Activated naive CD8-positive, alpha-beta T cell (primary cell): ENCODE measurements at regions not wholly inside any gene's neighbourhood (a gene's known extent, or its start where the extent isn't known, plus 50 kb on each side); places are given as distances from the start of the nearest gene placed in this dataset.

ENCODE experiments used
- H3K27ac Mint-ChIP-seq: one replicate; pipeline ENCODE4 v1.8.0; 2021; ENCODE audit warnings: mixed read lengths
- H3K27me3 Mint-ChIP-seq: one replicate; pipeline ENCODE4 v1.8.0; 2021; ENCODE audit warnings: mixed read lengths
- H3K36me3 Mint-ChIP-seq: one replicate; pipeline ENCODE4 v1.8.0; 2021; ENCODE audit warnings: mixed read lengths
- H3K4me1 Mint-ChIP-seq: one replicate; pipeline ENCODE4 v1.8.0; 2021; ENCODE audit warnings: low read depth, mixed read lengths
- H3K4me3 Mint-ChIP-seq: one replicate; pipeline ENCODE4 v1.8.0; 2021; ENCODE audit warnings: mild to moderate bottlenecking, mixed read lengths
- H3K9me3 Mint-ChIP-seq: one replicate; pipeline ENCODE4 v1.8.0; 2021; ENCODE audit warnings: low read depth, mixed read lengths

DNA sequence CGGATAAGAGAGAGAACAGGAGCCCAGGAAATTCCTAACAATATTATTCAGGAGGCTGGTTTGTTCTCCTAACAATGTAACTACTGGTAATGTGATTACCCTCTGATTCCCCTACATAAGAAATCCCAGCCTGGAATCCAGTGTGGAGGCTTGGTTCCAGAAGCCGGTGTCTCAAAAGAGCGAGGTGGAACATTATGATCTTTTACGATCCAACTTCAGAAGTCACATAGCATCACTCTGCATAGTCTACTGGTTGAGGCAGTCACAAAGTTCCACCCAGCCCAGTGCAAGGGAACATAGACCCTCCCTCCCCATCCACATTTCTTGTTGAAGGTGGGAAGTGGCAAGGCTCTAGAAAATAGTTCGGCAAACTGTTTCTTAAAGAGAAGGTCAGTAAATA lies 81.6 kb upstream of the GALNT15 start:
- H3K27me3 Mint-ChIP-seq, result no peaks in the 10 kb centered on the region
- H3K9me3 Mint-ChIP-seq, result peaks cover 5% of the 10 kb centered on the region
- H3K36me3 Mint-ChIP-seq, result no peaks in the 10 kb centered on the region
- H3K27ac Mint-ChIP-seq, result no peak overlapping the region
- H3K4me3 Mint-ChIP-seq, result no peak overlapping the region
- no peaks in the 10 kb centered on the region for H3K4me1 Mint-ChIP-seq

DNA sequence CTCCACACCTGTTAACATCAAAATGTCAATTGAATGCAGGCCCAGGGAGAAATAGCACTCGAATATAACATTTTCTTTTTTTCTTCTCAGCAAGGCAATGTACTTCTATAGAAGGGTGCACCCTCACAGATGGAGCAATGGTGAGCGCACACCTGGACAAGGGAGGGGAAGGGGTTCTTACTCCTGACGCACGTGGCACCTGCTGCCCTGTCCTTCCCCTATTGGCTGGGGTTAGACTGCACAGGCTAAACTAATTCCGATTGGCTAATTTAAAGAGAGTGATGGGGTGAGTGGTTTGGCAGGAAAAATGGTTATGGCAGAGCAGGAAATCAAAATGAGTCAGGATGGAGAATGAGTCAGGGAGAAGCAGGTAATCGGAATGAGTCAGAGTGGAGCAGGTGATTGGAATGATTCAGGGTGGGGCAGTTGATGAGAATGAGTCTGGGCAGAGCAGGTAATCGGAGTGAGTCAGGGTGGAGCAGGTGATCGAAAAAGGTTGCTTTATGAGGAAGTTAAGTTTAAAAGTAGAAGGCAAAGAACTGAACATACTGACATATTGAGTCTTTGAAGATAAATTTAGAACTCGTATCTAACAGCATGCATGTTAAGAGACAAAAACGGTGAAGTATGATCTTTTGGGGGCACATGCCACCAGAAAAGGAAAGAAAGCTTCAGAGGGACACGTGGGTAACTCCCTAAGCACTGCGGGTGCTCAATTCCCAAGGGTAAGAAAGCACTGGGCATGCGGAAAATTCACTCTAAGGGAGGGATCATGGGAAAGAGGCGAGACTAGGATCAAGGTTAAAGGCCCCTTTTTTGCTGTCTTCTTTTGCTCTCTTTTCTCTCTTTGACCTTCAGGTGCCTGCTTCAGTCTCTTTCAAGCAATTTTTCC lies 72.9 kb upstream of the GALNT15 start:
- Mint-ChIP-seq H3K27ac (no peak overlapping the region), H3K36me3 (peaks cover 2% of the 10 kb centered on the region), H3K9me3 (peaks cover 5% of the 10 kb centered on the region), H3K4me3 (no peak overlapping the region), H3K27me3 (peaks cover 5% of the 10 kb centered on the region), H3K4me1 (no peaks in the 10 kb centered on the region)

DNA sequence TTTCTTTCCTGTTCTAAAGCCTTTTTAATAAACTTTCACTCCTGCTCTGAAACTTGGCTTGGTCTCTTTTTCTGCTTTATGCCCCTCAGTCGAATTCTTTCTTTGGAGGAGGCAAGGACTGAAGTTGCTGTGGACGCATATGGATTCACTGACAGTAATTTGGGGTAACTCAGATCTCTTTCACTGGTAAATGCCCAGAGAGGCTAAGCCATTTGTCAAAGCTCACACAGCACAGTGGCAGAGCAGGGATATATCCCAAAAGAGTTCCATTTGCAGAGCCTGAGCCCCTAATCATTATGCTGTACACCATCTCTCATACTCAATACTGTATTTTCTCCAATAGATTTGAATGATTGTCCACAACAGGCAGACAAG lies 72.3 kb upstream of the GALNT15 start:
- Mint-ChIP-seq H3K27me3 (peaks cover 5% of the 10 kb centered on the region), H3K9me3 (peaks cover 5% of the 10 kb centered on the region), H3K4me3 (no peak overlapping the region), H3K36me3 (peaks cover 2% of the 10 kb centered on the region), H3K27ac (no peak overlapping the region), H3K4me1 (no peaks in the 10 kb centered on the region)

DNA sequence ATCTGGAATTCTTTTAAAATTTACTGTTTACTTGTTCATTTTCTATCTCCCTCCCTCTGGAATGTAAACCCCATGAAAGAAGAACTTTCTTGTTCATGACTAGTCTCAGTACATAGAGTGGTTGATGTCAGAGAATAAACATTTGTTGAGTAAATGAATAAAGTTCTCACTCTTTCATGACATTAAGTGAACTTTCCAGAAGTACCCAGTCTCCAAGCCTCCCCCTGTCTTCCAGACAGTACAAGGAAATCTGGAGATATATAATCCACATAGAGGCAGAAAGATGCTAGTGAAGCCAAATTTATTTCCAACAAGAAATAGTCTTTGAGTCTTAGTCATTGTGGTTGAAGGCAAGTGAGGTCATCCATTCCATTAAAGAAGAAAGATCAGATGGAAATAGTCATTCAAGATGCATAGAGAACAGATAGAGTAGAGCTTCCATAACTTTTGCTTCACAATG lies 71.5 kb upstream of the GALNT15 start:
- H3K4me1 Mint-ChIP-seq, result no peaks in the 10 kb centered on the region
- no peak overlapping the region for H3K27ac Mint-ChIP-seq
- H3K4me3 Mint-ChIP-seq, result no peak overlapping the region
- H3K9me3 Mint-ChIP-seq, result peaks cover 6% of the 10 kb centered on the region
- peaks cover 2% of the 10 kb centered on the region for H3K36me3 Mint-ChIP-seq
- H3K27me3 Mint-ChIP-seq, result peaks cover 5% of the 10 kb centered on the region

DNA sequence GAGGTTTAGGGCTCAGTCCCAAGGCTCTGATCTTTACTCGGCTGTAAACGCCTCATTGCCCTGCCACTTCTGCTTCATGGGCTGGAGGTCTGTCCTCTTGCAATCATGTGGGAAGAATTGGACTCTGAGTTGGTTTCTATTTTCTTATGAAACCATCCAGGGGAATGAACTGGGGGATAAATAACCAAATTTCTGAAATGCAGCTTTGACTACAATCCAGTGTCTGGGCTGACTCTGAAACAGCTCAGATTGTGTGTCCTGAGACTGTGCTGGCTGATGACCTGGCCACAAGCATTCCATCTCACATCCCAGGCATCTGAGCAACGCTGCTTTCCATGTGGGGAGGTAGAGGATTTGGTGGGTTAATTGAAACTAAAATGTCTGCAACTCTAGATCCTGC lies 71.0 kb upstream of the GALNT15 start:
- Mint-ChIP-seq H3K36me3 (peaks cover 2% of the 10 kb centered on the region), H3K27me3 (peaks cover 5% of the 10 kb centered on the region), H3K4me1 (no peaks in the 10 kb centered on the region), H3K4me3 (no peak overlapping the region), H3K27ac (no peak overlapping the region), H3K9me3 (peaks cover 6% of the 10 kb centered on the region)

DNA sequence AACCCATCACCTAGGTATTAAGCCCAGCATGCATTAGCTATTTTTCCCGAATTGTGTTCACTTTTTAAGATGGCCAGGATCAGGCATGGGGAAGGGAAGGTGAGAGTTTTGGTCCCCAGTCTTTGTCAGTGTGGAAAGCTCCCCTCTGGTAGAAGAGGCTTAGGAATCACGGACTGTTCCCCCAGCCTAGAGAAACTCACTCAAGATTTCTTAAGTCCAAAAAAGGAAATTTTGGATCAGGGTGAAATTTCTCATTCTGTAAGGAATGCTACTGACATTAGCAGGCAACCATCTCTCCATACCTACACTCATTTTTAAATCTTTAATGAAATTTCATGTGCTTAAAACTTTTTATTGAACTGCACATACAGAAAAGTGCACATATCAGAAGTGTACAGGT lies 70.3 kb upstream of the GALNT15 start:
- no peak overlapping the region for H3K4me3 Mint-ChIP-seq
- peaks cover 6% of the 10 kb centered on the region for H3K9me3 Mint-ChIP-seq
- no peak overlapping the region for H3K27ac Mint-ChIP-seq
- H3K27me3 Mint-ChIP-seq, result peaks cover 5% of the 10 kb centered on the region
- peaks cover 2% of the 10 kb centered on the region for H3K36me3 Mint-ChIP-seq
- H3K4me1 Mint-ChIP-seq, result no peaks in the 10 kb centered on the region

DNA sequence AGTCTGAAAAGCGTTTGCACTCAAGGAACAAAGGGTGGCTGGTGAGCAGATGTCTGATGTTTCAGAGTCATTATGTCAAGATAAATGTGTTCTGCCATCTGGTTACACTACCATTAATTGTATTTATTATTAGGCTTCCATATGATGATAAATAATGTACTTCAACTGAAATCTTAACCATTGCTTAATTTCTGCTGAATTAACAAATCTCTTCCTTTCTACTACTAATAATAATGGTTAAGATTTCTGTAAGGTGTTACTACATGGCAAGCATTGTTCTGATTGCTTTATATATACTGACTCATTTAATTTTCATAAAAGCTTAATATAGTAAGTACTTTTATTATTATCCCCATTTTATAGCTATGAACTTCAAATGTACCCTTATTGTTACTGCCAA lies 68.4 kb upstream of the GALNT15 start:
- H3K4me1 Mint-ChIP-seq, result no peaks in the 10 kb centered on the region
- peaks cover 6% of the 10 kb centered on the region for H3K9me3 Mint-ChIP-seq
- no peaks in the 10 kb centered on the region for H3K36me3 Mint-ChIP-seq
- peaks cover 5% of the 10 kb centered on the region for H3K27me3 Mint-ChIP-seq
- H3K4me3 Mint-ChIP-seq, result no peak overlapping the region
- no peak overlapping the region for H3K27ac Mint-ChIP-seq

DNA sequence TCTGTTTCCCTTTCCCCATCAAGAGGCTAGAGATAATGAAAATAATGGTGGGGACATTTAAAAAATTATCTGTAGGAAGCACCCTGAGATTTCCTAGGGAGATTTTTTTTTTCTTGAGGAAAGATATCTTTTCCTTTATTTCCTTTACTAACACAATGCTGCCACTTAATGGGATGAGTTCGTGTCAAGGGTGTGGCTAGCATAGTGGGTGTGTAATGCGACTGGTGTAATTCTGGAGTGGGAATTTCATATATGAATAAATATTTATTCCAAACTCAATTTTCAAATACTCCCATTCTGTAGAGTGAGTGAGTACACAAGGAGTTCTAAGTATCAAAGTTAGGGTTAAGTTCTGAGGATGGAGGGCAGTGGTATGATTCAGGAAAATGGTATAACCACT lies 66.1 kb upstream of the GALNT15 start:
- Mint-ChIP-seq H3K4me3 (no peak overlapping the region), H3K9me3 (peaks cover 12% of the 10 kb centered on the region), H3K36me3 (no peaks in the 10 kb centered on the region), H3K27me3 (peaks cover 2% of the 10 kb centered on the region), H3K27ac (no peak overlapping the region), H3K4me1 (no peaks in the 10 kb centered on the region)

DNA sequence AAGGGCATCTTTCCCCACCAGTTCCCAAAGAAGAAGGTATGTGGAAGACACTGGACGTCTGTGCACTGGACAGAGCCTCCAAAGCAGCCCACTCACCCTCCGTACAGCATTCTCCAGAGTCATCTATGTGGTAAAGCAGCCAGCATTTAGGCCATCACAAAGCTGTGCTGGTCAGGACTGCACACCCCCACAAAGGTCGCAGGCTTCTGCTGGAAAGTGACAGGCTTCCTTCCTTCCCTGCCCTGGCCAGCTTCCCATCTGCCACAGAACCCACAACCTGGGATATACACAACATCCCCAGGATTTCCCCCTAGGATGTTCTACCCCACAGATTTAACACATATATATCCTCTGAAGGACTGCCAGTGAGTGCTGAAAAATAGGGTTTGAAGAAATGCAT lies 64.6 kb upstream of the GALNT15 start:
- Mint-ChIP-seq H3K36me3 (no peaks in the 10 kb centered on the region), H3K4me1 (no peaks in the 10 kb centered on the region)

DNA sequence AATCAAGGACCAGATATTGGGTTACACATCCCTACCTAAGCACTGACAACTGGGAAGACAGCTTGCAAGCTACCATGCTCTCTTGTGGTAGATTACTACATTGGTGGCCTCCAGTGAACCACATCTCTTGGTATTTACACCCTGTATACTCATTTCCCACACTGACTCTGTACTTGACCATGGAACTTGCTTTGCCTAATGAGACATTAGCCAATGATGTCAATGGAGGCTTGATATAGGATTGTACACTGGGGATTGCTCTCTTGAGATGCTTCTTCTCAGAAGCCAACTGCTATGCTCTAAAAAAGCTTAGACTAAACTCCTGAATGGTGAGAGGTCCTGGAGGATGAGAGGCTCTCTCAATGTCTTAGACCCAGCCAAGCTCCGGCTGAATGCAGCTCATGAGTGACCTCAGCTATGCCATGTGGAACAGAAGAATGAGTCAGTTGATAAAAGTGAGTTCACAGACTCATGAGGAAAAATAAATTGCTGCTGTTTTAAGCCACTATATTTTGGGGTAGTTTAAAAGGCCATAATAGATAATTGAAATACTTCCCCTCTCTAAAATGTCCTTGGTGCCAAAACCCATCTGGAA lies 61.5 kb upstream of the GALNT15 start:
- no peaks in the 10 kb centered on the region for H3K4me1 Mint-ChIP-seq
- H3K36me3 Mint-ChIP-seq, result no peaks in the 10 kb centered on the region
- peaks cover 5% of the 10 kb centered on the region for H3K9me3 Mint-ChIP-seq
- H3K4me3 Mint-ChIP-seq, result no peak overlapping the region
- no peak overlapping the region for H3K27ac Mint-ChIP-seq
- H3K27me3 Mint-ChIP-seq, result no peaks in the 10 kb centered on the region

More for the DNA sequence above, 64.6 kb upstream of the GALNT15 start:
- Mint-ChIP-seq H3K4me3 (no peak overlapping the region), H3K27ac (no peak overlapping the region), H3K27me3 (peaks cover 2% of the 10 kb centered on the region), H3K9me3 (peaks cover 12% of the 10 kb centered on the region)

DNA sequence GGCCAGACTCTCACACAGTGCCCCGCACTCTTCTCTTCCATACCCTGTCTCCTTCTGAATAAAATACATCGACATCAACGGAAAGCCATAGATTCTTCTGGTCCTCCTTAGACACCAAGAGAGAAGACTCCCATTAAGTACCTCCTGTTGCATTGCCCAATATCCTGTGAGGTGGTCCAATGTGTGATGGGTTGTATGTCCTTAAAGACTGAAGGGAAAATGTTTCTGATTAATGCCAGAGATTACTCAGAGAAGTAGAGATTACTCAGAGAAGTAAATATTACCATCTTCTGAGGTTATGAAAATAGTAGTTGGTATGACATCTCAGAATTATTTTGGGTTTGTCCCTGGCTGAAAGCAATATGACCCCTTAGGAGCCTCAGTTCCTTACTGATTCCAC lies 60.8 kb upstream of the GALNT15 start:
- peaks cover 5% of the 10 kb centered on the region for H3K9me3 Mint-ChIP-seq
- no peaks in the 10 kb centered on the region for H3K27me3 Mint-ChIP-seq
- H3K36me3 Mint-ChIP-seq, result no peaks in the 10 kb centered on the region
- H3K27ac Mint-ChIP-seq, result no peak overlapping the region
- no peak overlapping the region for H3K4me3 Mint-ChIP-seq
- no peaks in the 10 kb centered on the region for H3K4me1 Mint-ChIP-seq

DNA sequence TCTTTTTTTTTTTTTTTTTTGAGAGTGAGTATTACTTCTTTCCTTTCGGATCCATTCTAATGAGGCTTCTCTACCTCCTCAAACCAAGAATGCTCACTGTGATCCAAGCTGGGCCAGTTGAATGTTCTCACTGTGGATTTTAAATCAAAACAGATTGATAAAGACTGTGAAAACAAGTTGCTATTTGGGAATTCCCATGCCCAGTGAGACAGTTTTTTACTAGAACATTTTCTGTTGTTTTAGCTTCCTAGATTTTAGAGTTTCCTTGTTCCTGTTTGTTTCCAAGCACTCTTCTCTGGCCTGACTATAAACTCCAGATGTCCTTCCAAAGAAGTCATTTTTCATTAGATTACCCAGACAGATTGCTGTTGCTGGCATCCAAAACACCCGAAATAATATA lies 60.1 kb upstream of the GALNT15 start:
- no peaks in the 10 kb centered on the region for H3K27me3 Mint-ChIP-seq
- H3K9me3 Mint-ChIP-seq, result peaks cover 5% of the 10 kb centered on the region
- H3K4me1 Mint-ChIP-seq, result no peaks in the 10 kb centered on the region
- no peaks in the 10 kb centered on the region for H3K36me3 Mint-ChIP-seq
- no peak overlapping the region for H3K4me3 Mint-ChIP-seq
- H3K27ac Mint-ChIP-seq, result no peak overlapping the region

DNA sequence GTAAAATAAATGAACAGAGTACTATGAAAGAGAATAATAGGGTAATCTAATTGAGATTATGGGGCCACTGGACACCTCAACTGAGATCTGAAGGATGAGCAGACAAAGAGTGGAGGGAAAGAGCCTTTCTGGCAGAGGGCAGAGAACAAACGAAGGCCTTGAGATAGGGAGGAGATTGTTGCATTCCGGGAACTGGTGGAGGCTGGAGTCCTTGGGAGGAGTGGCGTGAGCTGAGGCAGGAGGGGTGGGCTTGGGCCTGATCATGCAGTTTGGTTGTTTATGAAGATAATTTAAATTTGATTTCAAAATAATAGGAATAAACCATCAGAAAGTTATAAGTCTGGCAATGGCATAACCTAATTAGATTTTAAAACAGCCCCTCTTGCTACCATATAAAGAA lies 59.5 kb upstream of the GALNT15 start:
- H3K4me3 Mint-ChIP-seq, result no peak overlapping the region
- H3K36me3 Mint-ChIP-seq, result no peaks in the 10 kb centered on the region
- H3K27ac Mint-ChIP-seq, result no peak overlapping the region
- H3K4me1 Mint-ChIP-seq, result no peaks in the 10 kb centered on the region
- H3K27me3 Mint-ChIP-seq, result no peaks in the 10 kb centered on the region
- peaks cover 5% of the 10 kb centered on the region for H3K9me3 Mint-ChIP-seq

DNA sequence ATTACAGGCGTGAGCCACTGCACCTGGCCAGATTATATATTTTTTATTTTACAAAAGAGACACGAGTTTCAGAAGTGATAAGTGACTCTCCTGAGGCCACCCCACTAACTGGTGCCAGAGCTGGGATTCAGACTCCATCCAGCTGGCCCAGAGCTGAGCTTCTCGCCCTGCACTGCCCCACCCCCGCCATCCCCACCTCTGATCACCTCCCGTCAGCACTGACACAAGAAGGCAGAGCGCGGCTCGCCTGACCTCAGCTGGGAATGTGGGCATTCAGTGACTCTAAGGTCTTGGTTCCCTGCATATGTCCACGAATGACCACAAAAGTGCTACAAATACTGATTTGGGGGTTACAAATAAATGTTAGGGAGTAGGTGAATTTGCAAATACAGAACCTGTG lies 56.1 kb upstream of the GALNT15 start:
- Mint-ChIP-seq H3K27me3 (no peaks in the 10 kb centered on the region), H3K4me1 (no peaks in the 10 kb centered on the region), H3K36me3 (no peaks in the 10 kb centered on the region), H3K4me3 (no peak overlapping the region), H3K27ac (no peak overlapping the region), H3K9me3 (no peaks in the 10 kb centered on the region)

DNA sequence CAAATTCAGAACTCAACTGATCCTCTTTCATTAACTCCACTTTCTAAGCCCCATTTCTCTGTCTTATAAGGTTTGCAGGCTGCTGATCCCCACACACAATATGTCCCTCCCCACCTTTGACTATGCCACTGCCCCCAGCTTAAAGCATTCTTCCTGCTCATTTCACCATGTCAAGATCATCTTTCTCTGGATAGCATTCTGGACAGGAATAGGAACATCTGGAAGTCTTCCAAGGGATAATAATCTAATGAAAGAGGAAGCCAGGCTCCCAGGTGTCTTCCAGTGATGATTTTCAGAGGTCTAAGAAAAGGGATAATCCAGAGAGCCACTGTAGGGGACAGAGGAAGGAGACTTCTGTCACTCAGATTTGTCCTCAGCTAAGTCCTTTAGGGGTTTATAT lies 54.6 kb upstream of the GALNT15 start:
- Mint-ChIP-seq H3K4me3 (no peak overlapping the region), H3K27ac (no peak overlapping the region), H3K27me3 (no peaks in the 10 kb centered on the region)

DNA sequence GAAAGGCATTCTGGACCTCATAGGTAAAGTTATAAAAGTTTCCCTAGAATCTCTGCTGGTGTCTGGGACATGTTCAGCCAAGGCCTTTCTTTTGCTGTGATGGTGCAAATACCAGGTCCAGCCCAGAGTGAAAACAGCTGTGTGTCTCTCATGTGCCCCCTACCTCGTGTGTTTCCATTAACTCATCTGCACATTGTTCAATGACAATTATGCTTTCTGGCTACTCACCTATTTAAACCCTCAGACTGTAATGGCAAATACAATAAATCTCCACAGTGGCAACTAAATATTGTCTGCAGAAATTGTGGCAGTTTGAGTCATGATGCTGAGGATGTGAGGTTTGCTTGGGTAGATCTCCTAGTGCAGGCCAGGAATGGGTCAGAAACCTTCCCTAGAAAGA lies 53.1 kb upstream of the GALNT15 start:
- H3K36me3 Mint-ChIP-seq, result peaks cover 3% of the 10 kb centered on the region
- H3K27me3 Mint-ChIP-seq, result no peaks in the 10 kb centered on the region
- no peaks in the 10 kb centered on the region for H3K4me1 Mint-ChIP-seq
- H3K9me3 Mint-ChIP-seq, result no peaks in the 10 kb centered on the region
- H3K4me3 Mint-ChIP-seq, result no peak overlapping the region
- no peak overlapping the region for H3K27ac Mint-ChIP-seq

More for the DNA sequence above, 54.6 kb upstream of the GALNT15 start:
- H3K9me3 Mint-ChIP-seq, result no peaks in the 10 kb centered on the region
- no peaks in the 10 kb centered on the region for H3K4me1 Mint-ChIP-seq
- peaks cover 3% of the 10 kb centered on the region for H3K36me3 Mint-ChIP-seq
